Smooth muscle cell (in vitro differentiated cells): ENCODE measurements at regions not wholly inside any gene's neighbourhood (a gene's known extent, or its start where the extent isn't known, plus 50 kb on each side); places are given as distances from the start of the nearest gene placed in this dataset.
A peak's percentile ranks its signal among the peaks of the same experiment; 100 is the strongest.

Experiments used
- DNase-seq: peaks from one replicate; lab custom pipeline; 2025; ENCODE audit not compliant: unreplicated experiment; lab: John Stamatoyannopoulos, UW
- H2AFZ ChIP-seq: fragments of 200-600 bp; sonication (generic); 2 replicates; pipeline ENCODE4 v1.6.0; 2016; ENCODE audit warnings: antibody characterized with exemption, low read depth, mild to moderate bottlenecking
- H3F3A ChIP-seq: fragments of 200-600 bp; sonication (generic); 2 replicates; pipeline ENCODE4 v1.6.0; 2017; ENCODE audit warnings: antibody characterized with exemption, low read depth
- H3K27ac ChIP-seq: fragments of 200-600 bp; sonication (generic); 2 replicates; pipeline ENCODE4 v1.5.1; 2016; ENCODE audit warnings: low read depth, mild to moderate bottlenecking
- H3K27me3 ChIP-seq: fragments of 200-600 bp; sonication (generic); 2 replicates; pipeline ENCODE4 v1.6.1; 2016; ENCODE audit warnings: low read depth, mild to moderate bottlenecking
- H3K36me3 ChIP-seq: fragments of 200-600 bp; sonication (generic); 2 replicates; pipeline ENCODE4 v1.5.1; 2016; ENCODE audit warnings: low read depth
- H3K4me1 ChIP-seq: fragments of 200-600 bp; sonication (generic); 2 replicates; pipeline ENCODE4 v1.5.1; 2016; ENCODE audit warnings: low read depth
- H3K4me2 ChIP-seq: fragments of 200-600 bp; sonication (generic); 2 replicates; pipeline ENCODE4 v1.6.0; 2016; ENCODE audit warnings: mild to moderate bottlenecking
- H3K4me3 ChIP-seq: fragments of 200-600 bp; sonication (generic); 2 replicates; pipeline ENCODE4 v1.5.1; 2016; ENCODE audit warnings: mild to moderate bottlenecking
- H3K79me2 ChIP-seq: fragments of 200-600 bp; sonication (generic); 2 replicates; pipeline ENCODE4 v1.6.0; 2016; ENCODE audit warnings: low read depth, mild to moderate bottlenecking
- H3K9ac ChIP-seq: fragments of 200-600 bp; sonication (generic); 2 replicates; pipeline ENCODE4 v1.6.0; 2016; ENCODE audit warnings: low read depth
- H3K9me3 ChIP-seq: fragments of 200-600 bp; sonication (generic); replicated peaks from 2 replicates; pipeline ENCODE4 v1.5.1; 2016; ENCODE audit warnings: low read depth
- H4K20me1 ChIP-seq: fragments of 200-600 bp; sonication (generic); 2 replicates; pipeline ENCODE4 v1.6.0; 2016; ENCODE audit warnings: low read depth
- WGBS: methylation state at CpG from one replicate; pipeline ENCODE4 v1.1.7; 2016; ENCODE audit warnings: low lambda C conversion rate; 5-methylcytosine and 5-hydroxymethylcytosine counted together
- TF ChIP-seq, protein P1 (sequence below): fragments of 200-600 bp; sonication (generic); IDR thresholded peaks from 2 replicates; pipeline ENCODE4 v1.5.1; 2017; ENCODE audit warnings: borderline replicate concordance, mild to moderate bottlenecking, antibody characterized with exemption; ENCODE audit not compliant: insufficient read depth, poor library complexity, severe bottlenecking

DNA sequence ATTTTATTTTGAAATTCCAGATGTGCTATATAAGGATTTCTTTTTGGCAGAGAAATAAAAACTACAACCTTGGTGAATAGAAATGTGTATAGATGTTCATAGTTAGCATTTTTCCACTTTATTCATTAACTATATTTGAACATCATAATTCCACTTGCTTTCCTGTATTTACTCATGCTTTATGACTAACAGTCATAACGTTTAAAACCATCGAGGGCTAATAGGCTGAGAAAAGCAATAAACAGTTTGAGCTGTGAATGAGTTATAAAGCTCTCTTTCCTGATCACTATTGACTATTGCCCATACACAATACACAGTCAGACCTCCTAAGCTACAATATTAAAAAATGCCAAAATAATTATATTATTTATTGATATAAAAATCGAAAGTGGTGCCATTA is 502.1 kb upstream of the RASGRP1 start:
- H3K36me3 ChIP-seq: no peaks in the 10 kb centered on the region
- no peak overlapping the region for H3K9ac ChIP-seq
- no peak overlapping the region for H2AFZ ChIP-seq
- no peak overlapping the region for H3K4me3 ChIP-seq
- no peaks in the 10 kb centered on the region for H4K20me1 ChIP-seq
- no peaks in the 10 kb centered on the region for H3K9me3 ChIP-seq
- no peak for DNase-seq
- H3K4me1 ChIP-seq: no peaks in the 10 kb centered on the region
- no peak overlapping the region for H3K27ac ChIP-seq
- TF ChIP-seq, protein P1, sequence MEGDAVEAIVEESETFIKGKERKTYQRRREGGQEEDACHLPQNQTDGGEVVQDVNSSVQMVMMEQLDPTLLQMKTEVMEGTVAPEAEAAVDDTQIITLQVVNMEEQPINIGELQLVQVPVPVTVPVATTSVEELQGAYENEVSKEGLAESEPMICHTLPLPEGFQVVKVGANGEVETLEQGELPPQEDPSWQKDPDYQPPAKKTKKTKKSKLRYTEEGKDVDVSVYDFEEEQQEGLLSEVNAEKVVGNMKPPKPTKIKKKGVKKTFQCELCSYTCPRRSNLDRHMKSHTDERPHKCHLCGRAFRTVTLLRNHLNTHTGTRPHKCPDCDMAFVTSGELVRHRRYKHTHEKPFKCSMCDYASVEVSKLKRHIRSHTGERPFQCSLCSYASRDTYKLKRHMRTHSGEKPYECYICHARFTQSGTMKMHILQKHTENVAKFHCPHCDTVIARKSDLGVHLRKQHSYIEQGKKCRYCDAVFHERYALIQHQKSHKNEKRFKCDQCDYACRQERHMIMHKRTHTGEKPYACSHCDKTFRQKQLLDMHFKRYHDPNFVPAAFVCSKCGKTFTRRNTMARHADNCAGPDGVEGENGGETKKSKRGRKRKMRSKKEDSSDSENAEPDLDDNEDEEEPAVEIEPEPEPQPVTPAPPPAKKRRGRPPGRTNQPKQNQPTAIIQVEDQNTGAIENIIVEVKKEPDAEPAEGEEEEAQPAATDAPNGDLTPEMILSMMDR: no peak
- H3K27me3 ChIP-seq: no peaks in the 10 kb centered on the region
- no peak overlapping the region for H3K4me2 ChIP-seq
- 64% methylated on average over 3 of the region's 3 CpGs for WGBS
- H3K79me2 ChIP-seq: no peaks in the 10 kb centered on the region
- H3F3A ChIP-seq: no peaks in the 10 kb centered on the region

DNA sequence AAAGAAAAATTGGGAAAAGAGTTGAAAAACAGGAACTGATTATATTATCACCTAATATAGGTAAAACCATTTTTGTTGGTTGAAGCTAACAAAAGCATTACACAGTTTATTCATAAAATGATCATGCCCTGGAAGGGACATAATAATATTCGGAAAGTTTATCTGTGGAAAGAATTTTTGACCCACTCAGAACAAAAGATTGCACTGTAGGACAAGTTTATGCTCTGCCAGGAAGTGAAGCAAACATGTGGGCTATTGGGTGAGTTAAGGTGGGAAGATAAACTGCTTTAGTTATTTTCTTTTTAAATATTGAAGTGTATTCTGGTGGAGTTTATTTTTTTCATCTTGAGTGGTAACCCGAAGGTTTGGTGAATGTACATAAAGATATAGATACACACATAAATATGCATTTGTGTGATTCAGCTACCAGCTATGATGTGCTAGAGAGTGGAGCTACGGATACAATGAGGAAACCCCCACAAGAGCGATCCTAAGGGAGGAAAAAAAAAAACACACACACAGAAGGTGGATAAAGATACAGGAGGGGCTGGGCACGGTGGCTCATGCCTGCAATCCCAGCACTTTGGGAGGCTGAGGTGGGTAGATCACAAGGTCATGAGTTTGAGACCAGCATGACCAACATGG is 506.4 kb upstream of the THBS1 start:
- no peaks in the 10 kb centered on the region for H3K36me3 ChIP-seq
- no peaks in the 10 kb centered on the region for H4K20me1 ChIP-seq
- no peaks in the 10 kb centered on the region for H3K27me3 ChIP-seq
- TF ChIP-seq, protein P1: no peak
- no peaks in the 10 kb centered on the region for H3K4me1 ChIP-seq
- no peak overlapping the region for H3K4me2 ChIP-seq
- no peak overlapping the region for H2AFZ ChIP-seq
- no peak overlapping the region for H3K27ac ChIP-seq
- no peaks in the 10 kb centered on the region for H3K9me3 ChIP-seq
- 88% methylated on average over 5 of the region's 5 CpGs for WGBS
- no peaks in the 10 kb centered on the region for H3K79me2 ChIP-seq
- no peak overlapping the region for H3K4me3 ChIP-seq
- H3F3A ChIP-seq: no peaks in the 10 kb centered on the region
- DNase-seq: no peak
- no peak overlapping the region for H3K9ac ChIP-seq

DNA sequence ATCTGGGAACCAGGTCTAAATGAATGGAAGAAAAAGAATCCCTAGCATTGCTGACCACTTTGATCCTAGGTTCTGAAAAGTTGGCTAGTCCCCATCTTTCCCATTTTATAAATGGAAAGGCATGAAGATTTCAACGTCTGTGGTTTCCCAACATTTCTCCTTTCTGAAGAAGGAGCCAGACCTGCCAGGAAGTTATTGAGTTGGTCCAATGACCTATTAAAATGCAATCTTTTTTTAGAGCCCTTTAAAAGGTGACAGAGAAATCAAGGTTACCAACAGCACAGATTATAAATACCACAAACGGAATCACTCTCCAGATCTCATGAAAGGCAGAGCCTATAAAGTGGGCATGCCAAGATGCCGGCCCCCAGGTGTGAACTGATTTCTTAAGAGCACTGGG is 505.6 kb upstream of the THBS1 start:
- H3K4me3 ChIP-seq: no peak overlapping the region

More for the DNA sequence above, 505.6 kb upstream of the THBS1 start:
- Histone ChIP-seq H3K27ac (peak overlapping the region; percentile 11), H2AFZ (peak overlapping the region; percentile 71), H4K20me1 (no peaks in the 10 kb centered on the region), H3K36me3 (no peaks in the 10 kb centered on the region), H3K9me3 (no peaks in the 10 kb centered on the region), H3K79me2 (no peaks in the 10 kb centered on the region), H3K4me2 (no peak overlapping the region), H3K4me1 (no peaks in the 10 kb centered on the region), H3K9ac (no peak overlapping the region), H3K27me3 (no peaks in the 10 kb centered on the region), H3F3A (no peaks in the 10 kb centered on the region)
- TF ChIP-seq, protein P1: no peak
- no peak for DNase-seq
- WGBS: 35% methylated on average over 3 of the region's 3 CpGs
